ENCODE measurements at regions not wholly inside any gene's neighbourhood (a gene's known extent, or its start where the extent isn't known, plus 50 kb on each side); places are given as distances from the start of the nearest gene placed in this dataset.
"Not testable (repeated sequence)": the region's sequence is repeated elsewhere in the genome, so short reads cannot be mapped to it uniquely, and the experiment has no call there.

DNA sequence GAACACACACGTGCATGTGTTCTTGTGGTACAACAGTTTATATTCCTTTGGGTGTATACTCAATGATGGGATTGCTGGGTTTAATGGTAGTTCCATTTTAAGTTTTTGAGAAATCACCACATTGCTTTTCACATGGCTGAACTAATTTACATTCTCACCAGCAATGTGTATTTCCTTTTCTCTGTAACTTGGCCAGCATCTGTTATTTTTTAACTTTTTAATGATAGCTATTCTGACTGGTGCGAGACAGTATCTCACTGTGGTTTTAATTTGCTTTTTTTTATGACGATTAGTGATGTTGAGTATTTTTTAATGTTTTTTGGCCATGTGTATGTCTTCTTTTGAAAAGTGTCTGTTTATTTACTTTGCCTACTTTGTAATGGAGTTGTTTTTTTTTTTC lies 256.6 kb downstream of the ZWINT start:
- DNase-seq (ENCODE audit: low spot score): no peak

GRCh38 chr10:56096226-56096517 lies 264.9 kb downstream of the ZWINT start:
- DNase-seq (ENCODE audit: low spot score): no peak

DNA sequence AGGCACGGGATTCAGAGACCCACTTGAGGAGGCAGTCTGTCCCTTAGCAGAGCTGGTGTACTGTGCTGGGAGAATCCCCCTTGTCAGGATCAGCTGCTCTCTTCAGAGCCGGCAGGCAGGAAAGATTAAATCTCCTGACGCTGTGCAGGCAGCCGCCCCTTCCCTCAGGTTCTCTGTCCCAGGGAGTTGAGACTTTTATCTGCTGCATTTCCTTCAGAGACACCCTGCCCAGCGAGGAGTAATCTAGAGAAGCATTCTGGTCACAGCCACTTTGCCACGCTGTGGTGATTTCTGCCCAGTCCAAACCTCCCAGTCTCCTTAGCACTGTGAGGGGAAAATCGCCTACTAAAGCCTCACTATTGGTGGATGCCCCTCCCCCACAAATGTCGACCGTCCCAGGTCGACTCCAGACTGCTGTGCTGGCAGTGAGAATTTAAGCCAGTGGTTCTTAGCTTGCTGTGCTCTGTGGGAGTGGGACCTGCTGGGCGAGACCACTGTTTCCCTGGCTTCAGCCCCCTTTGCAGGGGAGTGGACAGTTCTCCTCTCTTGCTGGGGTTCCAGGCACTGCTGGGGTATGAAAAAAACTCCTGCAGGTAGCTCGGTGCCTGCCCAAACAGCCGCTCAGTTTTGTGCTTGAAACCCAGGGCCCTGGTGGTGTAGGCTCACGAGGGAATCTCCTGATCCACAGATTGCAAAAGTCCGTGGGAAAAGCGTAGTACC lies 265.4 kb downstream of the ZWINT start:
- DNase-seq (ENCODE audit: low spot score): no peak

DNA sequence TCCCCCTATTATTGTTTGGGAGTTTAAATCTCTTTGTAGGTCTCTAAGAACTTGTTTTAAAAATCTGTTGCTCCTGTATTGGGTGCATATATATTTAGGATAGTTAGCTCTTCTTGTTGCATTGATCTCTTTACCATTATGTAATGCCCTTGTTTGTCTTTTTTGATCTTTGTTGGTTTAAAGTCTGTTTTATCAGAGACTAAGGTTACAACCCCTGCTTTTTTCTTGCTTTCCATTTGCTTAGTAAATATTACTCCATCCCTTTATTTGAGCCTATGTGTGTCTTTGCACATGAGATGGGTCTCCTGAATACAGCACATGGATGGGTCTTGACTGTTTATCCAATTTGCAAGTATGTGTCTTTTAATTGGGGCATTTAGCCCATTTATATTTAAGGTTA lies 267.4 kb downstream of the ZWINT start:
- not testable (repeated sequence) for DNase-seq (ENCODE audit: low spot score)

DNA sequence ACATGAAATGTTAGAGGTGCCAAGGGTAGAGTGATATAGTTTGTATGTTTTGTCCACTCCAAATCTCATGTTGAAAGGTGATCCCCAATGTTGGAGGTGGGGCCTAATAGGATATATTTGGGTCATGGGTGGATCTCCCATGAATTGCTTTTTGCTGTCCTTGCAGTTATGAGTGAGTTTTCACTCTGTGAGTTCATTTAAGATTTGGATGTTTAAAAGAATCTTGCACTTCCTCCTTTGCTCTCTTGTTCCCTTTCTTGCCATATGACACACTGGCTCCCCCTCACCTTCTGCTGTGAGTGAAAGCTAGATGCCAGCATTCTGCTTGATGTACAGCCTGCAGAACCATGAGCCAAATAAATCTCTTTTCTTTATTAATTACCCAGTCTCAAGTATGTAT lies 269.2 kb downstream of the ZWINT start:
- no peak for DNase-seq (ENCODE audit: low spot score)

GRCh38 chr10:56090914-56091540 lies 270.0 kb downstream of the ZWINT start:
- DNase-seq (ENCODE audit: low spot score): no peak

- DNase-seq (ENCODE audit: low spot score): no peak
Observed at GRCh38 chr10:56085406-56086122, 275.5 kb downstream of the ZWINT start.

DNA sequence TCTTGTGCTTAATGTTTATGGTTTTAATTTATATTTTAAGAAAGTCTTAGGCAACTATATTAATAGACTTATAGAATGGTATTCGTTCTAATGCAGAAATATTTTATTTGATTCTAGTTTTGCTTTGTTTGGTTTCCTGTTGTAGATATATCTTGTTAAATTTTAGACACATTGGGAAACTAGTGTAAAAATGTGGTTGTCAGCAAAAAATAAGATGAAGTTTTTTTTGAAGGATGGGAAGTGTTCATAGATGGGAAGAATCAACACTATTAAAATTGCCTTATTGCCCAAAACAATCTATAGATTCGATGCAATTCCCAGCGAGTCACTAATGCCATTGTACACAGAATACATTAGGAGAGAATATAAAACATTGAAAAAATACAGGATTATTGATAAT lies 278.9 kb downstream of the ZWINT start:
- no peak for DNase-seq (ENCODE audit: low spot score)

DNA sequence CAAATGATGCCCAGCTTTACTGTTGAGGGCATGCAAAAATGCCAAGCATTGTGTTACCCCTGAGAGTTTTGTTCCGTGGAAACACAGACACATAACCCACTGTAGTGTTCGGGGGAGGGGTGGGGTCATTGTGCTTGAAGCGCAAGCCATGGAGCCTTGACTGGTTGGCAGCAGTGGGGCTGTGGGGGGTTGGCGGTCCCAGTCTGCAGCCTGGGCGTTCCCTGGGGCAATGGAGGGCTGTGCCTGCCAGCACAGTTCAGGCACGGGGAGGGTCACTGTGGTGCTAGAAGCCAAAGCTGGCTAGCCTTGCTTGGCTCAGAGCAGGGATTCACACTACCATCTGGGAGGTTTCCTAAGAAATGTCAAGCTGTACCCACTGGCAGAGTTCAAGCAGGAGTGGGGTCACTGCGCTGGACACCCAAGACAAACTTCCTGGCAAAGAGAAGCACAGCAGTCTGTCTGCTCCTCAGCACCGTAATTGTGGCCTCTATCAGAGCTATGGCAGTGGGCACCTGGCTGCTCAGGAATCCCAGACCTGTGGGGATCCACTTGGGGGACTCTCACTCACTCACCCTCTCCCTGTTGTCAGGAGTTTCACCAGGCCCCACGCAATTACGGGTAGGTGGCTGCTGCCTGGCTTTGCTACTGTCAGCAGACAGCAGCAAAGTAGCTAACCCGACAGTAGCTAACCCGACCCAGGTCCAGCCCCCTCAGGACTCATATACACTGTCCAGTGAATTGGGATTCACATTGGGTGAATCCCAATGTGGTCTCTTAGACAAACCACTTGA lies 292.4 kb downstream of the ZWINT start:
- no peak for DNase-seq (ENCODE audit: low spot score)

DNA sequence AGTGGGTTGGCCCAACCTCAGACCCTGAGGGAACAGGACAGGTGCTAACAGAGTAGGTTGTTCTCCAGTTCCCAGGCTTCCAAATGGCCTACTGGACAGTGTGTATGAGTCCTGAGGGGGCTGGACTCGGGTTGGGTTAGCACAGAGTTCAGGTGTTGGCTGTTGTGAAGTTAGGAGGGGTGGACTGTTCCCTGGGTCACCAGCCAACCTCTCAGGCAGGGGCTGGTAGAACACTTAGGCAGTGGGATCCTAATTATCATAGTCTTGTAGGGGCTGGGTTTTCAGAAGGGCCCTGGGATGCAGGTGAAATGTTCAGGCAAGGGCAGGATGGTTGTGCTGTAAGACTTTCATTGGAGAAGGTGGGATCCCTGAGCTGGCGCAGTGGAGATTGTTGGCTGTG lies 293.0 kb downstream of the ZWINT start:
- no peak for DNase-seq (ENCODE audit: low spot score)

DNA sequence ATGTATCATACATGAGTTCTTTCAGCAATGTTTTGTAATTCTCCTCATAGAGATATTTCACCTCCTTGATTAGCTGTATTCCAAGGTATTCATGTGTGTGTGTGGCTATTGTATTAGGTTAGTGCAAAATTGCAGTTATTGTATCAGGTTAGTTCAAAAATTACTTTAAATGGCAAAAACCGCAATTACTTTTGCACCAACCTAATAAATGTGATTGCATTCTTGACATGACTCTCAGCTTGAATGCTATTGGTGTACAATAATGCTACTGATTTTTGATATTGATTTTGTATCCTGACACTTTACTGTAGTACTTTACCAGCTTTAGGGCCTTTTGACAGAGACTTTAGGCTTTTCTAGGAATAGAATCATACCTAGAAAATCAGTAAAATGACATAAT lies 297.4 kb downstream of the ZWINT start:
- no peak for DNase-seq (ENCODE audit: low spot score)

DNA sequence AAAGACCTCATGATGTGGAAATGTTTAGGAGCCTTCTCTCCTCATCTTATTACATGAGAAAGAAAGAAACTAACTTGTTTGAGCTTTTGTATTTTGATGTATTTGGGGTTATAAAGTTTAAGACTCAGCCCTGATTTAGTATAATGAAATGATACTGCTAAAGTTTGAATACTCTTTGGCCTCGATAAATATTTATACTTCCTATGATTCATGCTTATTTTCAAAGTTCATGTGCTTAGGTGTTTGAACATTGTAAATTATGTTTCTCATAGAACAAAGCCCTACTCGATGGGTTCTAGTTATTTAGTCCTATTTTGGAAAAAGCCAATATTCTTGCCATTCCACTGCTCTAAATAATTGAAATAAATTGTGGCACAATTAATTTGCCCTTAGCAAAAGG lies 303.2 kb downstream of the ZWINT start:
- DNase-seq (ENCODE audit: low spot score): no peak

DNA sequence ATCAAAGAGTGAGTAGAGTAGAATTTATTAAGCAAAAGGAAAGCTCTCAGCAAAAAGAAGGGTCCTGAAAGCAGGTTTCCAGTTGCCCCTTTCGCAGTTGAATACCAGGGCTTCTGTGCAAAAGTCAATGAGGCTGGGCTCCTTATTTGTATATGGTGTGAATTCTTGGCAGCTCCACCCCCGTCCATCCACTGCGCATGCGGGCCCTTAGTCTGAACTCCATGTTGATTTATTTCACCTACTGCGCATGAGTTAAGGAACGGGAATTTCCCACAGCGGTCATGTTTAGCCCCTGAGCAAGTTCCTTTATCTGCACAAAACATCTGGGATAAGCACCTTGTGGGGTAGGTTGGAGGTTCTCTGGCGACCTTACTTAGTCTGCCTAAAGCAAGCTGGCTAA lies 325.6 kb downstream of the ZWINT start:
- no peak for DNase-seq (ENCODE audit: low spot score)

DNA sequence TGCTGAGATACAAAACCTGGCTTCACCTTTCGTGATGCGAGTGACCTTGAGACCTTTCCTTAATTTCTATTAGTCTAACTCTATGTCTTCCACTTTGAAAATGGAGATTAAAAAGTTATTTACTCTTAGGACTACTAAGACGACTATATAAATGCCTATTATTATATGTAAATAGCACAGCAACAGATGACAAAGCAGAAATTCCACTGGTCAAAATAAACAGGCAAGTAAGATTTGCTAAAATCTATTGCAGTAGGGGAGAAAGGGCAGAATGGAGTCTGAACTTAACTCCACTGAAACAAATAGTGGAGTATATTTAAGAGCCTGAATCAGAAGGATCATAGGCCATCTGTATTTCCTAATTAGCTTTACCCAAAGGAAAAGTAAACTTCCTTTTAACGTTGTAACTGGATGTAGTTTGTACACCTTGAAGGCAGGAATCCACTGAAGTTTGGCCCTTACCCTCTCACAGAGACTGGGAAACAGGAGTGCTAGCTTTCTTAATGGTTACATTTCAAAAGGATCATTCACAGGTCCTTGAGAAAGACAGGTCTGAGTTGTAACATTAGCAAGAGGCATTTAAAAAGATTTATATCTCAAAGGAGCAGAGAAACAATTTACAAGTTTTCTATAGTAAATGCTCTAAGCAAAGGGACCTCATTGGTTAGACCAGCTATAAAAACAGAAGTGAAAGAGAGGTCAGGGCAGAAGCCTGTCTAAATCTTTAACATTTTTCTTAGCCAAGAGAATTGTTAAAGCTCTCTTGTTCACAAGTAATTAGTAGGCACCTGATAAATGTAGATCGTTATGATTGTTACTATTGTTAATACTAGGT lies 332.5 kb downstream of the ZWINT start:
- DNase-seq (ENCODE audit: low spot score): no peak

DNA sequence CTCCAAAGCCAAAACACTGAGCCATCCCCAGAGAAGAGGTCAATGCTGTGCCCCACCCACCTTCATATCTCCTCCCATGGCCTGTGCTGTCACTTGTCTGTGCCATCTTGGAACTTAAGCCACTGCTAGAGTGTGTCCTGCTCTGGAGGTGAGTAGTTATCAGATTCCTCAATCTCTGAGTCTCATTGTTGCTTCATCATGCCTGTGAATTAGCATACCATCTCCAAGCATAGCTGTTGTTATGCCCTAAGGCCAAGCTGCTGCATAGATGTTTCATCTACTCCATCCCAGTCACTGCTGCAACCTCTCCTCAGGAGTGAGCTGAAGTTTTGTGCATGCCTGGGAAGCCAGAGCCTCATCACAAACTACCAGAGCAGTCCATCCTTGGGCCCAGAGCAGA lies 349.0 kb downstream of the ZWINT start:
- no peak for DNase-seq (ENCODE audit: low spot score)

DNA sequence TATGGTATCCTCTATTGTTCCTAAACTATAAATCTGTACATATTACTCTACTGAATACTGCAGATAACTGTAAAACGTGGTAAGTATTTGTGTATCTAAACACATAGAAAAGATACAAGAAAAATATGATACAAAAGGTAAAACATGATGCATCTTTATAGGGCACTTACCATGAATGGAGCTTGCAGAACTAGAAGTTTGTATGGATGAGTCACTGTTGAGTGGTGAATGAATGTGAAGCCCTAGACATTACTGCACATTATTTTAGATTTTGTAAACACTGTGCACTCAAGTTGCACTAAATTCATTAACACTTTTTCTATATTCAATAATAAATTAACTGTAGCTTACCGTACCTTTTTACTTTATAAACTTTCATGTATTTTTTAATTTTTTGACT lies 357.5 kb downstream of the ZWINT start:
- no peak for DNase-seq (ENCODE audit: low spot score)

- no peak for DNase-seq (ENCODE audit: low spot score)
Observed at GRCh38 chr10:55989188-55989587, 371.9 kb downstream of the ZWINT start.

GRCh38 chr10:55979203-55979602 lies 381.9 kb downstream of the ZWINT start:
- no peak for DNase-seq (ENCODE audit: low spot score)

GRCh38 chr10:55966101-55966500 lies 395.0 kb downstream of the ZWINT start:
- DNase-seq (ENCODE audit: low spot score): no peak

DNA sequence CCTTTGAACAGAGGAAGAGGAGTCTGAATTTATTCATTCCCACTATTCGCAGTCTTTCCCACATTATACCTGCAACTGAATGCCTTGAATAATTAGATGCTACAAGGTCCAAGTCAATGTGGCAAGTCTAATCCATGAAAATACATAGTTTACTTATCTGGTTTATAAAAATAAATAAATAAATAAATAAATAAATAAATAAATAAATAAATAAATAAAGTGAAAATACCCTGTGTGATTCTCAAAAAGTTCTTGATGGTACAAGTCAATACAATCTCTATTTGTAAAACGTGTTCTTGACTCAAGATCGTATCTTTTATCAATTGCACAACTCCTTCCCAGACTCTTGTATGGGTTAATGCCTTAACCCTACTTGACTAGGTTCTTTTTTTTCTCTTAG lies 417.7 kb downstream of the ZWINT start:
- no peak for DNase-seq (ENCODE audit: low spot score)

- no peak for DNase-seq (ENCODE audit: low spot score)
Observed at GRCh38 chr10:55929291-55929690, 431.8 kb downstream of the ZWINT start.

Measured in AG08395 (cell line).